Keratinocyte (primary cell): ENCODE measurements at regions not wholly inside any gene's neighbourhood (a gene's known extent, or its start where the extent isn't known, plus 50 kb on each side); places are given as distances from the start of the nearest gene placed in this dataset.

Source experiments
- EZH2 ChIP-seq: IDR thresholded peaks from one replicate; pipeline ENCODE4 v1.6.1; 2012; ENCODE audit warnings: inconsistent platforms, mild to moderate bottlenecking, low read length, moderate library complexity
- TF ChIP-seq, protein P1 (sequence below), 3 experiments: IDR thresholded peaks in 1 of 3; conservative IDR thresholded peaks in 1 of 3; optimal IDR thresholded peaks in 1 of 3; 2 replicates in 2 of 3; 3 replicates in 1 of 3; pipeline versions ENCODE3 to v1.5.1; 2011; ENCODE audit warnings: low read length in 3 of 3, mild to moderate bottlenecking in 3 of 3, moderate library complexity in 2 of 3, control low read depth in 1 of 3, inconsistent platforms in 1 of 3; ENCODE audit not compliant: insufficient read depth in 2 of 3; ENCODE audit errors: extremely low read depth in 1 of 3

DNA sequence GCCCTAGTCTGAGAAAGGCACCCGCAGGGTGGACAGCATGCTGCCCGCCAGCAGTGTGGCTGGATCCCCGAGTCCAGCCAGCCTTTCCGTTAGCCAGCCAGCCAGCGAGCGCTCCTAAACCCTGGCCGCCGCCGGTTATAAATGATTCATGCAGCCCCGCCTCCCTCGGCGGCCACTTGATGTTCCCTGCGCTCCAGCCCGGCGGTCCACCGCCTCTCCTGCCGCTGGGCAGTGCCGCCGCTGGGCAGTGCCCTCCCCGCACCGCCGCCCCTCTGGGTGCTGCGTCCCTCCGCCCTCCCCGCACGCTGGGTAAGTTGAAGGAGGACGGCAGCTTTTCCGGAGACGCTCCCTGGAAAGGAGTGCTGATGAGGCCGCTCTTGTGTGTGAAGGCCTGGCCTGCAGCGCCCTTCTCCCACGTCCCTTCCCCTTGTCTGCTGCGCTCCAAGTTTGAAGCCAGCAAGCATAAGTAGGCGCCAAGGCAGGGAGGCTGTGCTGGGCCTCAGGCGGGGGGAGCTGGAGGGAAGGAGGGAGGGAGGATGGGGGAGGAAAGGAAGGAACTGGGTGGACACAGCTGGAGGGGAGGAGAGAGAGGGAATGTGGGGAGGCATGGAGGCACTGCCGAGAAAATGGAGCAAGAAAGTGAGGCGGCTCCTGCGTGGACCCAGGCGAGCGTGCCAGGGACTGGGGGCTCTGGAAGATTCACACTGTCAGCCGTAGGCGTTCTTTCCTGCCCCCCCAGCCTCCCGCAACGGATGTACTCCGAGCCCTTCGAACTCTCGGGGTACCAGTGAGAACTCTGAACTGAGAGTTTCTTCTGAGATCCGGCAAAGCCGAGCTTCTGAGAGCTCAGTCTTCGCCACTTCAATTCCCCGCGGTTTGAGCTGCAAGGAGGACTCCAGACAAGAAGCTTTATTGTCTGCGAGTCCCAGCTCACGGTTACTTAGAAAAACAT is 131.9 kb downstream of the GLI2 start:
- TF ChIP-seq, protein P1, sequence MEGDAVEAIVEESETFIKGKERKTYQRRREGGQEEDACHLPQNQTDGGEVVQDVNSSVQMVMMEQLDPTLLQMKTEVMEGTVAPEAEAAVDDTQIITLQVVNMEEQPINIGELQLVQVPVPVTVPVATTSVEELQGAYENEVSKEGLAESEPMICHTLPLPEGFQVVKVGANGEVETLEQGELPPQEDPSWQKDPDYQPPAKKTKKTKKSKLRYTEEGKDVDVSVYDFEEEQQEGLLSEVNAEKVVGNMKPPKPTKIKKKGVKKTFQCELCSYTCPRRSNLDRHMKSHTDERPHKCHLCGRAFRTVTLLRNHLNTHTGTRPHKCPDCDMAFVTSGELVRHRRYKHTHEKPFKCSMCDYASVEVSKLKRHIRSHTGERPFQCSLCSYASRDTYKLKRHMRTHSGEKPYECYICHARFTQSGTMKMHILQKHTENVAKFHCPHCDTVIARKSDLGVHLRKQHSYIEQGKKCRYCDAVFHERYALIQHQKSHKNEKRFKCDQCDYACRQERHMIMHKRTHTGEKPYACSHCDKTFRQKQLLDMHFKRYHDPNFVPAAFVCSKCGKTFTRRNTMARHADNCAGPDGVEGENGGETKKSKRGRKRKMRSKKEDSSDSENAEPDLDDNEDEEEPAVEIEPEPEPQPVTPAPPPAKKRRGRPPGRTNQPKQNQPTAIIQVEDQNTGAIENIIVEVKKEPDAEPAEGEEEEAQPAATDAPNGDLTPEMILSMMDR (optimal IDR thresholded peaks at IDR 0.05 in 1 of 3, IDR thresholded peaks at IDR 0.05 in 1 of 3, conservative IDR thresholded peaks at IDR 0.05 in 1 of 3; ENCODE audit: extremely low read depth in 1 of 3, insufficient read depth in 2 of 3, low read length in 3 of 3): no peak
- TF ChIP-seq EZH2: no peak
